Fibroblast of skin of back (primary cell): ENCODE measurements at regions not wholly inside any gene's neighbourhood (a gene's known extent, or its start where the extent isn't known, plus 50 kb on each side); places are given as distances from the start of the nearest gene placed in this dataset.
"Not testable (repeated sequence)": the region's sequence is repeated elsewhere in the genome, so short reads cannot be mapped to it uniquely, and the experiment has no call there.

Experiments
- DNase-seq: peaks from one replicate; pipeline ENCODE4 v3.0.0-alpha.2; 2013

GRCh38 chr2:122021941-122022340, 266.5 kb downstream of the TSN start:
- DNase-seq = no peak

GRCh38 chr2:122022531-122022930, 267.1 kb downstream of the TSN start:
- no peak for DNase-seq

DNA sequence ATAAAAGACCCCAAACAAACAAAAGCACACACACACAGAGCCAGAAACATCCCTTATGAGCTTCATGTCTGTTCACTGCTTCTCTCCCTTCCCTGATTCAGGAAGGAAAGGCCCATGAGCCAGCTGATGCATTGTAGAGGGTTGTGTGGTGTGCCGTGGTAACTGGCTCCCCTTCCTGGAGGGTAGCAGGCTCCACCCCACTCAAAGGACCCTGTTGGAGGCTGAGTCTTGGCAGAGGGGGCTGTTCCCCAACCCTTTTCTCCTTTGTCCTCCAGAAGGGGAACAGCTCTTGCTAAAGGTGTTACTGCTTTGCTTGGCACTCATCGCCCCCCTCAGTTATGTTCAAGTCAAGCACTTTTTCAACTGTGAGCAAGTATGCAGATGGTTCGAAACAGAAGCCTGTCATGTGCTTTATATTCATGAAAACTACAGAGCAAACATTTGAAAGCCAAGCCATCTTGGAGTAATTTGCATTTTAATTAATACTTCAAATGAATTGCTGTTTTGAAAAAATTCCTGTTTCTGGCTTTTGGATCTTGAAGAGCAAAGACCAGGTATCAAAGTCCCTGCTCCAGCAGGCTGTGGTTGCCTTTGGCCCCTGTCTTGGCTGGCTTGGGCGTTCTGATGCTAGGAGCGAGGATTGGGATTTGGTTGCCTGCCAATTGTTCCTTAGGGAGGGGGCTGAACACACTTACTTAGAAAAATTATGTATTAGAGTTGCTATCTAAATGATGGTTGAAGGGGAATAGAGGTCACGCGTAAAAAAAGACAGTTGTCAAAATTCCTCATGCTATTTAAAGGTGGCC, 267.8 kb downstream of the TSN start:
- DNase-seq = no peak

GRCh38 chr2:122027510-122028217, 272.2 kb downstream of the TSN start:
- no peak for DNase-seq

- DNase-seq = peak; percentile 88
Measured at GRCh38 chr2:122028371-122029100, 273.1 kb downstream of the TSN start.

DNA sequence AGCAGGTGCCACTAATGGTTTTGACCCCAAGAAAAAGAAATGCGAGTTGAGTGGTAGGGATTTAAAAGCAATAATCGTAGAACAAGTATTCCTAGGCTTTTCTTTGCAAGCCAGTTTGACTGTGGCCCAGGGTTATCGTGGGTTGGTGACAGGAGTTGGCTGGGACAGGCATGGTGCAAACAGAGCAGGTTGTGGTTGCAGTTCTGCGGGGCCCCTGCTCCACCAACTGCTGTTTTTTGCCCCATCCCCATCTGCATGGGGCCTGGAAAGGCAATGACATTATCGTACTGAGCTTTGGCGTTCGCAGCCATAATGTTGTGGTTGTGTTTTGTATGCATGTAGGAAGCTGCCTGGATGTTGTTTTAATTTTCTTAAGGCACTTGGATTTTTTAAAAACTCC, 274.0 kb downstream of the TSN start:
- DNase-seq = no peak

DNA sequence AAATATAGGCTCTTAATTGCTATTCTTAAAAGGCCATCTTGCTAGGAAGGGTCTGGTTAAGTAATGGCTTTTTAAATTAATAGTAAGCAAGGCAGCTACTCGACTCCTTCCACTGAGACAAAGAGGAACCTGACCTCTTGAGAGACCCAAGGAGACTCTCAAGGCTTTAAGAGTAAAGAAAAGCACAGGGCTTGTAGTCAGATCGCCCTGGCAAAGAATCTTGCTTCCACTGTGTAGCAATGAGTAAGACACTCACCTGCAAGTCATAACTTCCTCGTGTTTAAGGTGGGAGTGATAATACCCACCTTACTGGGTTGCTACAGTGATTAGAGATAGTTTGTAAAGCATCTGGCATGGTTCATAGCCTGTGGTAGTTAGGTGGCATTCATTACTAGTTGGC, 274.5 kb downstream of the TSN start:
- no peak for DNase-seq

DNA sequence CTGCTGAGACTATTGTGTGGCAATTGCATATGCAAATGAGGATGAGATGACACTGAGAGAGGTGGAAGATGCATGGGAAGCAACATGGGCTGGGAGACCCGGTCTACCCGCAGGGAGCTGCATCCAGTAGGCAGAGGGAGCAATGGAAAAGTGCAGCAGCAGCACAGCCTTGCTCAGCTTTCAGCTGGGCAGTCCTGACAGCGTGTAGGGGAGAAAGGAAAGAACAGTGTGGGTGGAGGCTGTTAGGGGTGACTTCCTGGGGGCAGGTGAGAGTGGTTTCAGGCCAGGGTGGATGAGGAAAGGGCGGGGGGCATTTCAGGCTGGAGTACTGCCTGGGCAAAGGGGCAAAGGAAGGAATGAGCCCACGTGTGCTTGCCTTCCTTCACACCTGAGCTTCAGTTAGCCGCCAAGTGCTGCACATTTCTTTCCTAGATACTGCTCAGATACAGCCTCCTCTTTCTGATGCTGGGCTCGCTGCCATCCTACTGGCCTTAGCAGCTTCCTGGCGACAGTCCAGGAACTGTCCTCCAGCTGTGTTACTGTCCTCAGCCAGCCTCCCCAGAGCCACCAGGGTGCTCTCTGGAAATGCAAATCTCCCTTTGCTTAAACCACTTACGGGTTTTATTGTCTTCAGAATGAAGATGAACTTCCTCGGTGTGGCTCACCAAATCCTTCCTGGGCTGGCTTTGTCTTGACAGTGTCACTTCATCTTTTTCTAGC, 276.3 kb downstream of the TSN start:
- peak; percentile 36 for DNase-seq

- no peak for DNase-seq
Measured at GRCh38 chr2:122032264-122032645, 276.8 kb downstream of the TSN start.

DNA sequence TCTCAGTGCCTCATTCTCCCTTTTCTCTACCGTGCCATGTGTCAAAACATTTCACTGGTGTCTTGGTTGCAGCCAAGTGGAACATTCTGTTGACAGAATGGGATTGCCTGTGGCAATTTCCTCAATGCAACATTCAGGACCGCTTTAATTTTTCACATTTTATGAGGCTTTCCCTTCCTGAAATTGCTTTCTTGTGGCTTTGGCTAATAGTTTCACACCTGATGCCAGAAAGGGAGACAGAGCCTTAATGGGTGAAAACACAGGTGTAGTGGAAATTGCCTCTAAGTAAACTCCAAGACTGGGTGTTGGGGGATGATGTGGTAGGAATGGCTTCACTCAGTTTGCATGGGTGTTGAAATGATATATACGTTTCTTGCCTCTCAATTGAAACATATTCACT, 278.3 kb downstream of the TSN start:
- no peak for DNase-seq

- DNase-seq = no peak
Measured at GRCh38 chr2:122034344-122034743, 278.9 kb downstream of the TSN start.

- DNase-seq = no peak
Measured at GRCh38 chr2:122034777-122035176, 279.3 kb downstream of the TSN start.

GRCh38 chr2:122038816-122039215, 283.4 kb downstream of the TSN start:
- not testable (repeated sequence) for DNase-seq

- no peak for DNase-seq
Measured at GRCh38 chr2:122041455-122041854, 286.0 kb downstream of the TSN start.

DNA sequence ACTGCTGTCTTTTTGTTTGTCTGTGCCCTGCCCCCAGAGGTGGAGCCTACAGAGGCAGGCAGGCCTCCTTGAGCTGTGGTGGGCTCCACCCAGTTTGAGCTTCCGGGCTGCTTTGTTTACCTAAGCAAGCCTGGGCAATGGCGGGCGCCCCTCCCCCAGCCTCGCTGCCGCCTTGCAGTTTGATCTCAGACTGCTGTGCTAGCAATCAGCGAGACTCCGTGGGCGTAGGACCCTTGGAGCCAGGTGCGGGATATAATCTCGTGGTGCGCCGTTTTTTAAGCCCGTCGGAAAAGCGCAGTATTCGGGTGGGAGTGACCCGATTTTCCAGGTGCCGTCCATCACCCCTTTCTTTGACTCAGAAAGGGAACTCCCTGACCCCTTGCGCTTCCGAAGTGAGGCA, 296.2 kb downstream of the TSN start:
- not testable (repeated sequence) for DNase-seq

DNA sequence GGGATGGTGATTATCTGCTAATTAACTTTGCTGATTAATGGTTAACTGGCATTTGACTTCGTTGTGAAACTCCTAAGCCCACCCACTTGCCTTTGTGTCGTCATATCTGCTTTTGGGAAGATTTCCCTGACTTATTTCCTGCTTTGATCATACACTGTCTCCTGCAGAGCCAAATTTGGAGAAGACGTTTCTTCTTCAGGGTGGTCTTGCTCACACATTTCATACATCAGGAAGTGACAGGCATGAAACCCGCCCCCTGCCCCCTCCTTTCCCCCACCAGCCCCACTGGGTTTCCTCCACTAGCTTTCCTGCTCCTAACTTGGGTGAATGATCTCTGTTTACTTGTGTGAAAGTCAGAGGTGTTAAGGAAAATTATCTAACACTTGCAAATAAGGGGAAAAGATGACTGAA, 300.1 kb downstream of the TSN start:
- no peak for DNase-seq

DNA sequence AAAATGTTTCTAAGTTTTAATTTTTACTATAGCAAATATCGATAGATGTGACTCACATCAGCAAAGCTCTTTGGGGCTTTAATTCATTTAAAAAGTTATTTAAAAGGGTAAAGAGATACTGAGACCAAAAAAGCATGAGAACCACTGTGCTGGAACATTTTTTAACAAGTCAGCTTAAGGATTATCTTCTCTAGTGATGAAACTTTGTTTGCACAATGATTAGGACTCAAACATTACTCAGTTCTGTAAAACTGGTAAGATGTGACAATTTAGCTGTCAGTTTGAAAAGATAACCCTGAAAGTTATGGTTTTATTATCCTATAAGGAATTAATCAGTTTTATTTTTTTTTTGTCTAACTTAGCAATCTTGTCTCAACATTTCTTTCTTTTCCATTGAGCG, 301.4 kb downstream of the TSN start:
- DNase-seq = no peak

DNA sequence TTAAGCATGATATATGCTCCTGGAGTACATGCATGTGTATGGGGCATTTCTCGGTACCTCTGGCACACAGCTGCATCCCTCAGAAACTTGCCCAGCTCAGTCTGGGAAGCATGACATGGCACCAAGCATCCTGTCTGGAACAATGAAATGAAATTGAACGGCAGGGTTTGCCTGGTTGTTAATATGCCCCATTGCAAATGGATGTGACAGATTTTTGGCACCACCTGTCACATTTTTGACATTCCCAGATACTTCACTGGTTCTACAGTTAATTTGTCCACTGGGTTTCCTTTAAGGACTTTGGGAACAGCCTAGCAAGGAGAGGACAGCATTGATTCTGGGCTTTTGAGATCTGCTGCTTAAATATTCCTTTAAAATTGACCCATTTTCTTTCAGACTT, 305.8 kb downstream of the TSN start:
- DNase-seq = no peak

- no peak for DNase-seq
Measured at GRCh38 chr2:122061831-122062230, 306.4 kb downstream of the TSN start.

- no peak for DNase-seq
Measured at GRCh38 chr2:122062506-122062905, 307.1 kb downstream of the TSN start.

- DNase-seq = no peak
Measured at GRCh38 chr2:122063716-122064115, 308.3 kb downstream of the TSN start.

DNA sequence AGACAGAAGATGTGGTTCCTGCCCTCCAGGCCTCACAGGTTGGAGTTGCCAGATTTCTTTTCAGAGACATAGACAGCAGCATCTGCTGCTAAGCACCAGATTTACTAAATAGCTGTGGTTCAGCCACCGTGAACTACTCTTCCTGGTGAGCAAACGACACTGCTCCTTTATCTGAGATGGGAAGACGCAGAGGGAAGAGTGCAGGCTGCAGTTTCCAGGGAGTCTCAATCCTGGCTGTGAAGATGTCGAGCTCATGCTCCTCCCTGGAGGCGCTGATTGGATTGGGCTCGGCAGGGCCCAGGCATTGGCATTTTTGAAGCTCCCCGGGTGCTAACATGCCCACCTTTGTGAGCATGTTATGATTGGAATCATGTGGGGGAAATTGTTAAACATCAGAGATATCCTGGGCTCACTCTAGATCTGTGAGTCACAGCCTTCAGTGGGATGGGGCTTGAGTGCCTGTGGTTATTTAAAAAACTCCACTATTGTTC, 314.8 kb downstream of the TSN start:
- DNase-seq = peak; percentile 16

DNA sequence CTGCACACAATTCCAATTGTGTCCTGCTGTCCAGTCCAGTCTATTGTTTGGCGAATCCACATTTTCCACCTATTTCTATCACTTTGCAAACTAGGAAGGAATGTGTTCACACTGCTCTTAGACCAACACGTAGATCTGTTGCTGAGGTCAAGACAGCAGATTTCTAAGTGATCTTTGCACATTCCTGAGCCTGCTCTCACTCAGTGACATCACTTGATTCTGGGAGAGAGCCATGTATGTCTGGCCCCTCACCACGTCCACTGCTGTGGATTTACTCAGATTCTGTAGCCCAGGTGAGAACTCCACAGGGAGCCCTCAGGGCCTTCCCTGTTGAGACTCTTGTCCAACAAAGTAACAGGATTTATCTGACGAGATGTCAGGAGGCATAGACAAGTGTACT, 317.2 kb downstream of the TSN start:
- DNase-seq = peak; percentile 52
